GM19397 (cell line): ENCODE measurements at regions not wholly inside any gene's neighbourhood (a gene's known extent, or its start where the extent isn't known, plus 50 kb on each side); places are given as distances from the start of the nearest gene placed in this dataset.
"Not testable (repeated sequence)": the region's sequence is repeated elsewhere in the genome, so short reads cannot be mapped to it uniquely, and the experiment has no call there.

ENCODE experiments used
- ATAC-seq: cut with Tn5 transposase; IDR thresholded peaks from one replicate; pipeline ENCODE4 v1.9.1; 2021; ENCODE audit warnings: mild to moderate bottlenecking, moderate library complexity; ENCODE audit not compliant: unreplicated experiment

DNA sequence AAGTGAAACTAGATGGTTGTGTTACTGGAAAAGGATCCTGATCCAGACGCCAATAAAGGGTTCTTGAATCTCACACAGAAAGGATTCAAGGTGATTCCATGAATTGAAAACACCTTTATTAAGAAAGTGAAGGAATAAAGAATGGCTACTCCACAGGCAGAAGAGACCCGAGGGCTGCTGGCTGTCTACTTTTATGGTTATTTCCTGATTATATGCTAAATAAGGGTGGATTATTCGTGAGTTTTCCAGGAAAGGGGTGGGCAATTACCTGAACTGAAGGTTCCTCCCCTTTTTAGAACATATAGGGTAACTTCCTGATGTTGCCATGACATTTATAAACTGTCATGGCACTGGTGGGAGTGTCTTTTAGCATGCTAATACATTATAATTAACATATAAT lies 50.9 kb upstream of the WARS2 start:
- ATAC-seq: no peak

DNA sequence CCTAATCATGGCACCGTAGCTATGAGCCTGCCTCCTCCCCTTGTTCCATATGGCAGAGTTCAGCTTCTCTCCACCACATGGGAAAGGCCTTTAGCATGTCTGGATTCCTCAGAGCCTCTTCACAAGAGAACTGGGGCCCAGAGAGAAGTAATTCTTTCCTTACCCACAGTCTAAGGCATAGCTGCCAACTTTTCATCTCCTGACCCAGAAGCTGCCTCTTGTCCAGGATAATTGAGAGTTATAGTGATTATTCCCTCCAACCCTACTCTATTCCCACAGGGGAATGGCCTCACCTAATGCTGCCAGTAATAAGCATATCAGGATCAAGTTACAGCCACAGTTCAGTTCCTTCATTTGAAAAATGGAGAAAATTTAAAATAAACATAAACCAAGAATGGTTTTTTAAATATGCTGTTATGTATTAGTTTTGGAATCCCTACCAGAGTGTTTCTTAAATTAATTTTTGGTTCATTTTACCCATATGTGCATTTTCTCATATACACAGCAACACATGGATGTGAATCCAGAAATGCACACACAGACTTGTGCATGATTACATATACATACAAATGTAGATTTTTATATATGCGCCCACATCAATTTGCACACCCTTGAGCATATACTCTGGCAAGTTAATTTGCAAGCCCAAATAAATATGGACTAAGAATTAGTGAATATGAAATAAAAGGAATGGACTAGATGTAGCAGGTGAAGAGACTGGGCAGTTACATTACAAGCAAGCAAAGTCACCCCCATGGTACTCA lies 63.9 kb upstream of the WARS2 start:
- no peak for ATAC-seq

DNA sequence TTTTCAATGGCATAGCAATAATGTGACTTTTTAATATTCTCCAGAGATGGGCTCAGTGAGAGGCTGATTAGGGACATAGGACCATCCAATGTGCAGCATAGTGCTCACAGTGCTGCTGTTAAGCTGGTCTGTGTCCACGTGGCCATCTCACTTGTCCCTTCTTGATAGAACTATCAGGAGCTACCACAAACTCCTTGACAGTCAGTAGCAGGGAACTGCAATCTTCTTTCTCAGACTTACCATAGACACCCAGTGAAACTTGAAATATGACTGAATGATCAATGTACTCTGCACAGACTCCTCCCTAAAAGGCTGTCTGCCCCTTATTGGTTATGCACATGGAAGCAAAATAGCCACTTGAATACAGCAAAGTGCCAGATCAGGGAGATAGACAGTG lies 64.5 kb upstream of the WARS2 start:
- no peak for ATAC-seq

DNA sequence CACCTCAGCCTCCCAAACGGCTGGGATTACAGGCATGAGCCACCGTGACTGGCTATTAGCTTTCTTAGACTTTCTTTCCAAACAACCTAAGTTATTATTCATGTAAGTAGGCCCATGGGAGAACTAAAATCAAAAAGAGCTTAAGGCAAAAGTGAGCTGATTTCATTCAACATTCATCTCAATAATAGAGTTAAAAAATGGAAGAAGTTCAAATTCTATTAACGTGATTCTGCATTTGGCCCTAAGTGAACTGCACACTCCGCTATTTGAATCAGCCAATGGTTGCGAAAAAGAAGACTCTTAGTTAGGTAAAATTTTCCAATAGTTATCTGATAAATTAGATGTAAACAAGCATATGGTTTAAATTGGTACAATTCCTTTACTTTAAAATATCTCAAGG lies 68.6 kb upstream of the WARS2 start:
- ATAC-seq: no peak

DNA sequence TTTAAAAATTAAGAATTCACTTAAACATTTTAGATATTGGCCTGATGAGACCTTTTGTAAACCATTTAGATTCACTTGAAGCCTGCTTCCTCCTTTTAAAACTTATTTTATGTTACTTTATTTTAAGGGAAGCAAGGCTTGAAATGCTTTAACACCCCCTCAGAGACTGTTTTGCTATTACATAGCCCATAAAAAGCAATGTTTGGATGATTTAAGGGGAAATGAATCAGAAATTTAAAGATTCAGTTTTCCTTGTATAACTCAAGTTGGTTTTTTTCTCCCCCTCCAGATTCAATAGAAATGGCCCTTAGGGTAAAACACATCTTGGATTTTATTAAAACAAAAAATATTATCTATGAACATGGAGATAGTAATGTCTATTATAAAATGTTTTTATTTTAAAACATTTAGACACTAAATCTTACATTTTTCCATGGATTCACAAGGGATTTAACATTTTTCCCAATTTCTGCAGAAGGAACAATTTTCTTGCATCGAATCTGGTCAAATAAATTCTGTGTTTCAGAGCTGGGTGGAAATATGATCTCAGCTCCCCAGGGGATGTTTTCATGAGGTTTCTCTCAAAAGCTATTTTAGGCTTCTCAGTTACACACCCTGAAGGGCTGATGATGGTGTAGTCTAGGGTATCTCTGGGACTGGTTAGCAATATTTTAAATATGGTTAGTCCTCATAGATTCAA lies 69.3 kb upstream of the WARS2 start:
- no peak for ATAC-seq

DNA sequence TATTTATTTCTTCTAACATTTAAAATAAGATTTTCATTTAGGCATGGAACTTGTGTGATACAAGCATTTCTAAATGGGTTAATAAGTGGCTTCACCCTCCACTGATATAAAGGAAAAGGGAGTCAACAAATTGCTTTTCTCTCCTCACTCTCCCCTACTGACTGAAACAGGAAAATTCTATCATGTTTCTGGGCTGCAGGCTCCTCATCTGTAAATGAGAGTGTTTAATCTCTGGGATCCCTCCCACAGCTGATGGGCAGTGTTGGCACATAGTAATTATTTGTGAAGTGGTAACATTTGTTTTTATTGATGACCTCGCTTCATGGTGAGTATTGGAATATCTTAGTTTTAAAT lies 69.8 kb upstream of the WARS2 start:
- no peak for ATAC-seq

DNA sequence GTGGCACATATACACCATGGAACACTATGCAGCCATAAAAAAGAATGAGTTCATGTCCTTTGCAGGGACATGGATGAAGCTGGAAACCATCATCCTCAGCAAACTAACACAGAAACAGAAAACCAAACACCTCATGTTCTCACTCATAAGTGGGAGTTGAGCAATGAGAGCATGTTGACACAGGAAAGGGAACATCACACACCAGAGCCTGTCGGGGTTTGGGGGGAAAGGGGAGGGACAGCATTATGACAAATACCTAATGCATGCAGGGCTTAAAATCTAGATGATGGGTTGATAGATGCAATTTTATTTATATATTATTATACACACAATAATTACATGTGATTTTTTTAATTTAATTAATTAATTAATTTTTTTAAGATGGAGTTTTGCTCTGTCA lies 72.8 kb upstream of the WARS2 start:
- not testable (repeated sequence) for ATAC-seq

DNA sequence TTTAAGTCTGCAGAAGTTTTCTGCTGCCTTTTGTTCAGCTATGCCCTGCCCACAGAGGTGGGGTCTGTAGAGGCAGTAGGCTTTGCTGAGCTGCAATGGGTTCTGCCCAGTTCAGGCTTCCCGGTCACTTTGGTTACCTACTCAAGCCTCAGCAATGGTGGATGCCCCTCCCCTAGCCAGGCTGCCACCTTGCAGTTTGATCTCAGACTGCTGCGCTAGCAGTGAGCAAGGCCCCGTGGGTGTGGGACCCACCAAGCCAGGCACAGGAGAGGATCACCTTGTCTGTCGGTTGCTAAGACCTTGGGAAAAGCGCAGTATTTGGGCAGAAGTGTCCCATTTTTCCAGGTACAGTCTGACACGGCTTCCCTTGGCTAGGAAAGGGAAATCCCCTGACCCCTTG lies 74.5 kb upstream of the WARS2 start:
- not testable (repeated sequence) for ATAC-seq

DNA sequence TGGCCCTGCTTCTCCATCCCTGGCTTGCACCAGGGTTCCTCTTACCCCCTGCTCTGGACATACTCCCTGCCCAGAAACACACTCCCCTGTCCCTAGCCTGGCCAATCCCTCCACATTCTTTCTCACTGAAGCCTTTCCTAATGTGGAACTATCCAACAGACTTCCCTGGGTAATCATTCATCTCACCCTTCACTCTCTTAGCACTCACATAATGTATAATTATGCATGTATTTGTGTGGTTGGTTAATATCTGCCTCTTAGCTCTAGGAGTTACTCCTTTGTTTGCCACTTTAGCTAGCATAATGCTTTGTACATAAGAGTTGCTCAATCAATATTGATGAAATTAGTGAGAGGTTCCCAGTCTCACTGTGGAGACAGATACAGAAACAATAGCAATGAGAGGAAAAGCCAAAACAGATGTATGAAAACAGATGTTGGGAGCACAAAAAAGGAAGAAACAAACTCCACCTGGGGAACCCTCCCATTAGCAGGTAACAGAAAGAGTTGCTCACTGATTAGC lies 76.9 kb upstream of the WARS2 start:
- no peak for ATAC-seq

DNA sequence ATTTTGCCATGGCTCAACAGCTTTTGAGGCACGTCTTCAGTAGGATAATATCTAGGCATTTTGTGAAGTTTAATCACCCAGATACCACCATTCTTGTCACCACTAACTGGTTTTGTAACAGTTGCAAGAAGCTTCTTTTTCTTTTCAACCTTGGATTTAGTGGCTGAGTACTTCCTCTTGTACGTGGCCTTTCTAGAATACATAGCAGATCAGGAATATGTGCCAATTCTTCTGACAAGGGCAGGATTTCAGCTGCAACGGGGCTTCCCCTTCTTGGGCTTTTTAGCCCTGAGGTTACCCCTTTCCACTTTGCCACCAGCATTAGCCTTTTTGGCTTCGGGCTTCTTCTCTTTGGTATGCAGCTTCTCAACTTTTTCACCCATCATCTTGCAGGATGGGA lies 79.3 kb upstream of the WARS2 start:
- no peak for ATAC-seq

DNA sequence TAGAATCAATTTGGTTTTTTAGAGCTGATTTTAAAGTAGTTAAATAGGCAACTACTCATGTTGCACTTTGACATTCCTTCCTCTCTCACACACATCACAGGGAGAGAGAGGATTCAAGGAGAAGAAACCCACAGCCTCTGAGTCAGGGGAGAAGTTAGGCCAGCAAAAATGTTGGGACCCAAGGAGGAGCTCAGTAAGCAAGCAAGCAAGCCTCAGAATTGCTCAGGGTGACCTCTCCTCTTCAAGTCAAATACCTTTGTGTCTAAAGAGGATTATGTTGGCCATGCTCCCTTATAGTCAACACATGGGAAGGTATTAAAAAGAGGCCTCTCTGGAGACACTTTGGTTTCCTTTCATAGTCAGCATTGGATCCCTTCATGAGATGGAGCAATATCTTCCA lies 80.5 kb upstream of the WARS2 start:
- ATAC-seq: no peak

DNA sequence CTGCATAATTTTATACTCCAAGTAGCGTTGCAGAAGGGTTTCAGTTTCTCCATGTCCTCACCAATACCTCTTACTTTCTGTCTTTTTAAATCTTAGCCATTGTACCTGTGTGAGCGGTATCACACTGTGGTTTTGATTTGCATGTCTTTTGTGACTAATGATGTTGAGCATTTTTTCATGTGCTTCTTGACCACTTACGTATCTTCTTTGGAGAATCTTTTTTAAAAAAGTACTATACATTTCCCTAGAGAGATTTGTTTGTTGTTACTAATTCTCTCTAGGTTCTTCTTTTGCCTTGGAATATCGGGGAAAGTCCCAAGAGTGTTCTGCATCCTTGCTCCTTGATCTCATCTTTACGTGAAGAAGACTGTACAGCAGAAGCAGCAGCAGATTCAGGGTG lies 81.8 kb upstream of the WARS2 start:
- ATAC-seq: no peak

DNA sequence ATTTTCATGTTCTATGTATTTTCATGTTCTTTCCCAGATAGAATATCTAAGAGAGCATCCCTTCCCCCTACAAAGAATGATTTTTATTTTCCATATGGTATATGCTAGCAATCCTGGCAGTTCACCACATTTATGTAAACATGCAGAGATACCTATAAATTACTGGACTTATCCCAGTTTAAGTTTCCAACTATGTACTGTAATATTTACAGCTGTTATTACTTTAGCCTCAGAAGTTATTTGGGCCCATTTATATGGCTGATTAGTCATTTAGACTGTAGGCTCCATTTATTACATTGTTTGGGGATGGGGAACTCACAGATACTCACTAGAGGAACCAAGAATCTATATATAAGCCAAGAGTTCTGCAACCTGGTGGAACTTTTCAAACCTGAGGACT lies 84.8 kb upstream of the WARS2 start:
- ATAC-seq: no peak

DNA sequence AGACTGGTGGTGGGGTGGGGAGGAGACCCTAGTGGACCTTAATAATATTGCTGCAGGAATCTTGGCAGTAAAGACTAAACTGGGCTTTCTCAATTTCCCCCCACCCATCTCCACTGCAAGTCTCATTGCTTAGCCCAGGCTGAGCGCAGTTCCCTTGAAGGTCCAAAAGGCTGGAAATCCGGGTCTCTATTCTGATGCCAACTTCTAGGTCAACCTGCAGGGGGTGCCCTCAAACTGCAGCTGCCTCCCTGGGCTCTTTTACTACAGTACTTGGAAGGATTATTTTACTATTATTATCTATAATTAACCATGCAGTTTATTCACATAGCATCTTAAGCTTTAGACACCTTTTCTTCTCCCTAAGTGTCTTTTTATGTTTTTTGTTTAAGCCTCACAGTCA lies 85.4 kb upstream of the WARS2 start:
- no peak for ATAC-seq

DNA sequence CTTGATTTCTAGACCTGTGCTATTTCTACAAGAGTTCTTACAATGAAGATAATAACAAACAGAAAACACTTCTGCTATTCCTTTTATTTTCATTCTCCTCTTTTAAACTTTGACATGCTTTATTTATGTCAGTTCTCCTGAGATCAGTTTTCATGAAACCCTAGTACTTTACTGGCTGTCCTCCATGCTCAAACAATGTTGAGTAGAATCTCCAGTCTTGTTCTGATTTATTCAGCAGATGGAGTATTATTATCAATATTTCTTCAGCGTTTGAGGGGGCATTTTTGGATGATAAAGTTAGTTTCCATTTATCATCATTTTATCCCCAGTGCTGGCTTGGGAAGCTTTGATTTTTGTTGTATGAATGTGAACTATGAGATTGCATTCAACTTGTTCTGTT lies 85.9 kb upstream of the WARS2 start:
- no peak for ATAC-seq

DNA sequence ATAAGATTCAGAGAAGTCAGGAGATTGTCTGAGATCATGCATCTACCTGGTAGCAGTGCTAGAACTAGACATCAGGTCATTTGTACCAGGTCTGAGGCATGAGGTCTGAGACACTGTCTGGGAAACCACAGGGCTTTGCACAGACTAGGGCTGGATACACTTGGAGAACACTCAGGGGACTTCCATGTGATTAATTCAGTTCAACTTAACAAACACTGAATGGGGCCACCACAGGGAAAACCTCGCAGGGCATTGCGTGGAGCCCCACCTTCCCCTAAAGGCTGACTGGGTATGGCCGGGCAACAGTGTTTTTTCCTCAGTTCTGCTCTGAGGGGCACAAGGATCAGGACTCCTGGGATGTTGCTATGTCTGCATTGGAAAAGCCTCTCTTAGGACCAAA lies 86.5 kb upstream of the WARS2 start:
- ATAC-seq: no peak

DNA sequence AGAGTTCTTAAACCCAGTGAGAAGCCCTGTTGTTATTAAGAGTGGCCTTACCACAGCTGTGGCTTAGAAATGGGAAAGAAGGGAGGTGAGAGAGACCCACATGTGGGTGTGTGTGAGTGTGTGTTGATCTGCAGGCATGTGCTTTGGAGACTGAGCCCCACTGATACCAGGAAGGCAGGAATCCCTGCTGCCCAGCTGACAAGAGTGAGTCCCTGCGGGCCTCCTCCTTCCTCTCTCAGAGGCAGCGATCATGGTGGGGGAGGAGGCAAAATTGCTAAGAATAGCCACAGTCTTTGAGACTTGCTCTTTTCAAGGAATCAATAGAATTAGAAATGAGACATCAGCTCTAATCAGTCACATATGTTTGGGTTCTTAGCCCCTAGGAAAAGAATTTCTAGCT lies 87.0 kb upstream of the WARS2 start:
- no peak for ATAC-seq

DNA sequence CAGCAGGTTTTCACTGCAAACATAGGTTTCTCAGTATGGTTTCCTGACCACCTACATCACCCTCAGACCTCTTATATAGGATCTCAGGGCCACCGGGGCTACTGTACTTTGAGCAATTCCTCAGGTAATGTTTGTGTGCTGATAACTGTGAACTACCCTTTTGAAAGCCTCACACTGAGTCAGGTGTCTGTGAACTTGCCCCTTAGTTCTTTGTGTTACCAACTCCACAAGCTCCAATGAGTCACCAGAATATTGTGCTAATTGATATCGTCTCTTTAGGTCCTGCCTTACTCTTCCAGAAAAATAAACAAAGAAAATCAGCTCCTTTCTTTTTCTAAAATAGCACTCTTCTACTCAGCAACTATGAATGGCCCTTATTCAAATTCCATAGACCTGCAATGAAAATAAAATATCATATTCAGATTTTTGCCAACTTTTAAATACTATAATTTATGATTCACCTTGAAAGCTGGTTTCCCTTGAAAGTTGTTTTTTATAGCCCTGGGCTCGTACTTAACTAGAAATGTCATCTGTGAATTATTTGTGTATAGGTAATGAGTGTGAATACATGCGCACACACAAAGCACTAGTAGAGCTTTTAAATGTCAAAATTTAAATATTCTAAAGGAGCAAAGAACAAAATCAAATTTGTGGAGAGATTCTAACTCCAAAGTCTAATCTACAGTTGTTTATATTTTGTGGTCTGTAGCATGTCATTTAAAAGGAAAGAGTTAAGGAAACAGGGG lies 88.1 kb upstream of the WARS2 start:
- no peak for ATAC-seq

DNA sequence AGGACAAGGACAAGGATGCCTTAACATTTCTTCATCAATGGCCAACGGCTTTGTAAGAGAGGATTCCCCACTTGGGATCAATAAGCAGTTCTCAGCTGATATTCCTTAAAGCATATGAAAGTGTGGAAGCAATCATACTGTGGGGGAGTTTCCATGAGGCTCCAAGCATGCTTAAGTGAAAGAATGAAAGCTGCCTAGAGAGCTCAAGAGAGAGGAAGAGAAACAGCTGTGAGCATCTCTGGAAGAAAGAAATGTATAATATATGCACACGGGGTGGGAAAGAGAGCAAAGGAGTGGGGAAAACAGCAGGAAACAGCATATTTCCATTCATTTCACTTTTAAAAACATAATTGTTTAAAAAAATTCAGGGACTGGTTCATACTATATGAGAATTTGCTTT lies 94.7 kb upstream of the WARS2 start:
- no peak for ATAC-seq

DNA sequence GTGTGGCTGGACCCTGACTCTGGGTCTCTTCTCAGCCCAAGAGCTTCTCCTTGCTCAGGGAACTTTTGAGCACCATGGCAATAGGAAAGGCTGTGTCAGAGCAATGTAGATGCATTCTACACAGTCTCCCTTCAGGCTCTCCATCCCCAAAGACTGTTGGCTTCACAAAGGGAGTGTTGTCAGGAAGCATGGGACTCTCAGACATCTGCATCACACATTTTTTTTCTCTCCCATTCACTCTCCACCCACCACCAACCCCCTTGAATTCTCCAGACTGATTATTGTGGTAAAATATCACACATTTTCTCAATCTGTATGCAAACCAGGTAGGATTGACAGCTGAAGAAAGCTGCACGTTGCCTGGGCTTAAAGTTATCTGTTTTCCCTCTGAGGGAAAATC lies 105.4 kb upstream of the WARS2 start:
- no peak for ATAC-seq

DNA sequence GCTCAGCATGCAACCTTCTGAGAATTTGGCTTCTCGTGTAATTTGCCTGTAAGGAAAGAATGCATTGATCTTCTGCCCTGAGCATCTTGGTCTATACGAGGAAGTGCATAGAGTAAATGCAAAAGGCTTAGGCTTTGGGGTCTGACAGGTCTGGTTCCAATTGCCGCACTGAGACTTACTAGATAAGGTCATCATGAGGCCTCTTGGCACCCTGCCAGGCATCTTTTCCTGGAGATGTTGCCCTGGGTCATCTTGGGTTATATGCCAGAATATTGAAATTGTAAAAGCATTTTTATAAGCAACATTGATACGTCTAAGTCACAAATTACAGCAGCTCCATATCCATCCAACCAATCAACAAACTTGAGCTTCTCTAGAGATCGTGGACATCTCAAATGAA lies 108.8 kb upstream of the WARS2 start:
- ATAC-seq: no peak

DNA sequence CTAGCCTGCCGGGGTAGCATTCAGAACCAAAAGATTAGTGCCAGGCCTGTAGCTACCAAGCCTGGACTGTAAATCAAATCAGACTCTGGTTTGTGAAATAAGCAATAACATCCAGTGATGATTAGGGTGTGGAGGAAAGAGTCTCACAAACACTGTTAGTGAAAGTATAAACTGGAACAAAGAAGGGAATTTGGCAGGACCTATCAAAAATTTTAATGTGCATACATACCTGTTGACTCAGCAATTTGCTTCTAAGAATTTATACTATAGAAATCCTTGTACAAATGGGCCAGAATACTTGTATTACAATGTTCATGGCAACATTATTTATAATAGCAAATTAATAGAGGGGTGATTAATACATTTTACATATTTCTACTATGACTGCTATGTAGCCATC lies 109.8 kb upstream of the WARS2 start:
- no peak for ATAC-seq
